ENCODE measurements at regions not wholly inside any gene's neighbourhood (a gene's known extent, or its start where the extent isn't known, plus 50 kb on each side); places are given as distances from the start of the nearest gene placed in this dataset.

DNA sequence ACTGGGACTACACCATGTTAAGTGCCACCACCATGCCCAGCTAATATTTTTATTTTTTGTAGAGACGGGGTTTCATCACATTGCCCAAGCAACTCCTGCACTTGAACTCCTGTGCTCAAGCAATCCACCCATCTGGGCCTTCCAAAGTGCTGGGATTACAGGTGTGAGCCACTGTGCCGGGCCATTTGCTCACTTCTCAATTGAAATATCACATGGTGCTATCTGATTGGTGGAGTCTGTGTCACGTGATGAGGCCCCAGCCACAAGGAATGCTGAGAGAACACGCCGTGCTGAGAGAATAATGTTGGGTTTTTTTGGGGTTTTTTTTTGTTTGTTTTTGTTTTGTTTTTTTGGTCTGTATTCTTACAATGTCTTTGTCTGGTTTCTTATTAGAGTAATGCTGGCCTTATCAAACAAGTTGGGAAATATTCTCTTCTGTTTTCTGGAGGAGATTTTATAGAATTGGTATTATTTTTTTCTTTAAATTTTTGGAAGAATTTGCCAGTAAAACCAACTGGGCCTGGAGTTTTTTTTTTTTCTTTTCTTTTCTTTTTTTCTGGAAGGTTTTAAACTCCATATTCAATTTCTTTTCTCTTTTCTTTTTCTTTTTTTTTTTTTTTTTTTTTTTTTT, 183.2 kb upstream of the KCNG1 start:
- H3K4me3 ChIP-seq (ENCODE audit: control insufficient read depth in 2 of 3, extremely low read depth in 1 of 3, insufficient read depth in 2 of 3, low read depth in 1 of 3, low read length in 3 of 3) = no peak overlapping the region
- peaks cover 11% of the 10 kb centered on the region for H3K27me3 ChIP-seq (ENCODE audit: control insufficient read depth, extremely low read depth, insufficient read depth, low read length)
- no peak for TF ChIP-seq CTCF (optimal IDR thresholded peaks at IDR 0.05 in 1 of 3, IDR thresholded peaks at IDR 0.05 in 1 of 3, conservative IDR thresholded peaks at IDR 0.05 in 1 of 3; ENCODE audit: extremely low read depth in 1 of 3, insufficient read depth in 2 of 3, low read length in 3 of 3)
- TF ChIP-seq EZH2 (IDR thresholded peaks at IDR 0.05; ENCODE audit: low read length) = no peak
- no peaks in the 10 kb centered on the region for H3K9me1 ChIP-seq (ENCODE audit: control insufficient read depth, extremely low read depth, insufficient read depth, low read length)
- H3K79me2 ChIP-seq (ENCODE audit: control insufficient read depth, insufficient read depth, low read length) = no peaks in the 10 kb centered on the region
- no peak overlapping the region for H3K9ac ChIP-seq (ENCODE audit: control insufficient read depth, extremely low read depth, insufficient read depth, low read length)
- dilution Hi-C loops (cut with MboI; ENCODE audit: extremely low pct_ligation_motif_present, low sequenced_read_pairs) = no loop called here
- H3K4me2 ChIP-seq (ENCODE audit: control insufficient read depth, extremely low read depth, insufficient read depth, low read depth, low read length) = no peak overlapping the region
- FAIRE-seq (no peak), DNase-seq (ENCODE audit: low read depth, low spot score) (no peak)
- H3K27ac ChIP-seq (ENCODE audit: control insufficient read depth, insufficient read depth, low read length) = no peak overlapping the region
- H4K20me1 ChIP-seq (ENCODE audit: control insufficient read depth, extremely low read depth, insufficient read depth, low read length) = no peaks in the 10 kb centered on the region
- no peaks in the 10 kb centered on the region for H3K36me3 ChIP-seq (ENCODE audit: control insufficient read depth in 2 of 2, extremely low read depth in 1 of 2, insufficient read depth in 2 of 2, low read length in 2 of 2)
- no peaks in the 10 kb centered on the region for H3K4me1 ChIP-seq (ENCODE audit: control insufficient read depth, extremely low read depth, insufficient read depth, low read length)
- no peaks in the 10 kb centered on the region for H3K9me3 ChIP-seq (ENCODE audit: control insufficient read depth, low read depth, low read length)
- no peak overlapping the region for H2AFZ ChIP-seq (ENCODE audit: control insufficient read depth, low read length)

GRCh38 chr20:51204794-51205193, 181.9 kb upstream of the KCNG1 start:
- H3K9me3 ChIP-seq (ENCODE audit: control insufficient read depth, low read depth, low read length) = no peaks in the 10 kb centered on the region
- no peaks in the 10 kb centered on the region for H3K4me1 ChIP-seq (ENCODE audit: control insufficient read depth, extremely low read depth, insufficient read depth, low read length)
- H3K27me3 ChIP-seq (ENCODE audit: control insufficient read depth, extremely low read depth, insufficient read depth, low read length) = peaks cover 11% of the 10 kb centered on the region
- no peaks in the 10 kb centered on the region for H4K20me1 ChIP-seq (ENCODE audit: control insufficient read depth, extremely low read depth, insufficient read depth, low read length)
- no peaks in the 10 kb centered on the region for H3K9me1 ChIP-seq (ENCODE audit: control insufficient read depth, extremely low read depth, insufficient read depth, low read length)
- no peak overlapping the region for H3K4me2 ChIP-seq (ENCODE audit: control insufficient read depth, extremely low read depth, insufficient read depth, low read depth, low read length)
- FAIRE-seq = no peak
- H3K9ac ChIP-seq (ENCODE audit: control insufficient read depth, extremely low read depth, insufficient read depth, low read length) = no peak overlapping the region
- dilution Hi-C loops (cut with MboI; ENCODE audit: extremely low pct_ligation_motif_present, low sequenced_read_pairs) = no loop called here
- DNase-seq (ENCODE audit: low read depth, low spot score) = no peak
- TF ChIP-seq CTCF (optimal IDR thresholded peaks at IDR 0.05 in 1 of 3, IDR thresholded peaks at IDR 0.05 in 1 of 3, conservative IDR thresholded peaks at IDR 0.05 in 1 of 3; ENCODE audit: extremely low read depth in 1 of 3, insufficient read depth in 2 of 3, low read length in 3 of 3) = no peak
- no peak for TF ChIP-seq EZH2 (IDR thresholded peaks at IDR 0.05; ENCODE audit: low read length)
- H3K4me3 ChIP-seq (ENCODE audit: control insufficient read depth in 2 of 3, extremely low read depth in 1 of 3, insufficient read depth in 2 of 3, low read depth in 1 of 3, low read length in 3 of 3) = no peak overlapping the region
- no peak overlapping the region for H2AFZ ChIP-seq (ENCODE audit: control insufficient read depth, low read length)
- no peaks in the 10 kb centered on the region for H3K36me3 ChIP-seq (ENCODE audit: control insufficient read depth in 2 of 2, extremely low read depth in 1 of 2, insufficient read depth in 2 of 2, low read length in 2 of 2)
- H3K27ac ChIP-seq (ENCODE audit: control insufficient read depth, insufficient read depth, low read length) = no peak overlapping the region
- H3K79me2 ChIP-seq (ENCODE audit: control insufficient read depth, insufficient read depth, low read length) = no peaks in the 10 kb centered on the region
